Body of pancreas (tissue), 4 donors: ENCODE measurements at regions not wholly inside any gene's neighbourhood (a gene's known extent, or its start where the extent isn't known, plus 50 kb on each side); places are given as distances from the start of the nearest gene placed in this dataset.
A peak's percentile ranks its signal among the peaks of the same experiment; 100 is the strongest.

Source experiments
- ATAC-seq: fragments of 150-250 bp; one replicate; pipeline ENCODE4 v1.9.1; 2016
- DNase-seq, 4 donors: peaks; one replicate each; pipeline ENCODE4 v3.0.0-alpha.2; 2019
- H3K27ac ChIP-seq, 4 donors: fragments of 200-600 bp; sonication (generic); 1 replicate in 3 of 4; 2 replicates in 1 of 4; pipeline versions ENCODE4 v1.5.1 to v1.6.1; 2016 to 2019; ENCODE audit warnings: mild to moderate bottlenecking in 1 of 4, mixed read lengths in 1 of 4, moderate library complexity in 1 of 4
- H3K27me3 ChIP-seq, 2 donors: fragments of 200-600 bp; sonication (generic); one replicate each; pipeline ENCODE4 v1.6.0; 2016; ENCODE audit warnings: mild to moderate bottlenecking in 1 of 2
- H3K36me3 ChIP-seq, 2 donors: fragments of 200-600 bp; sonication (generic); replicated peaks in 1 of 2; 2 replicates each; pipeline ENCODE4 v1.5.1; 2016; ENCODE audit warnings: low read depth in 2 of 2; ENCODE audit not compliant: insufficient read depth in 1 of 2
- H3K4me1 ChIP-seq: fragments of 200-600 bp; sonication (generic); one replicate; pipeline ENCODE4 v1.6.0; 2016
- H3K4me3 ChIP-seq, 2 donors: fragments of 200-600 bp; sonication (generic); 1 replicate in 1 of 2; 2 replicates in 1 of 2; pipeline ENCODE4 v1.5.1; 2016 to 2019
- H3K9me3 ChIP-seq, 3 donors: fragments of 200-600 bp; sonication (generic); 1 replicate in 2 of 3; 2 replicates in 1 of 3; pipeline ENCODE4 v1.5.1; 2016
- CTCF ChIP-seq, 7 experiments: fragments of 450-650 bp in 4 of 7; fragments of 200-600 bp in 3 of 7; sonication (generic) in 3 of 7; IDR thresholded peaks; one replicate each; pipeline ENCODE4 v1.5.1; 2016 to 2019; ENCODE audit warnings: antibody characterized with exemption in 7 of 7
- POLR2A ChIP-seq, 3 donors: fragments of 450-650 bp; IDR thresholded peaks; one replicate each; pipeline ENCODE4 v1.6.1; 2016; ENCODE audit warnings: antibody characterized with exemption in 3 of 3, mild to moderate bottlenecking in 2 of 3
- WGBS, 2 donors: methylation state at CpG; one replicate each; pipeline ENCODE4 v1.1.5; 2017; 5-methylcytosine and 5-hydroxymethylcytosine counted together
- intact Hi-C: fragments of 100-400 bp; cut with DNase I; formaldehyde crosslinking; loops from one replicate; pipeline ENCODE4 v1.15.1; 2023

GRCh38 chr7:119197877-119198527, 973.5 kb downstream of the ANKRD7 start:
- no peaks in the 10 kb centered on the region for H3K36me3 ChIP-seq
- H3K4me3 ChIP-seq, result no peak overlapping the region
- peak; percentile 74 for ATAC-seq
- DNase-seq, result peak; percentile 42 to 68 (median 63)
- intact Hi-C loops, result no loop called here
- TF ChIP-seq POLR2A (IDR thresholded peaks at IDR 0.05) (no peak), CTCF (IDR thresholded peaks at IDR 0.05) (peak; percentile 25 to 66 (median 58))
- no peaks in the 10 kb centered on the region for H3K27me3 ChIP-seq
- H3K9me3 ChIP-seq, result no peaks in the 10 kb centered on the region
- no peak overlapping the region for H3K27ac ChIP-seq
- 11 to 14% methylated on average over 8 of the region's 8 CpGs for WGBS, 2 donors
- no peaks in the 10 kb centered on the region for H3K4me1 ChIP-seq

GRCh38 chr7:119219663-119220062, 995.2 kb downstream of the ANKRD7 start:
- Histone ChIP-seq H3K27ac (no peak overlapping the region), H3K27me3 (no peaks in the 10 kb centered on the region), H3K4me3 (no peak overlapping the region), H3K36me3 (no peaks in the 10 kb centered on the region), H3K9me3 (peaks cover 0 to 10% (median 0%) of the 10 kb centered on the region in 3 donors), H3K4me1 (no peaks in the 10 kb centered on the region)
- TF ChIP-seq CTCF (IDR thresholded peaks at IDR 0.05), result no peak
- no peak for TF ChIP-seq POLR2A (IDR thresholded peaks at IDR 0.05)
- 60 to 79% methylated on average over 1 to 3 of the region's 3 CpGs for WGBS, 2 donors
- no peak for ATAC-seq
- intact Hi-C loops, result no loop called here
- no peak for DNase-seq

GRCh38 chr7:119223930-119224329, 999.4 kb downstream of the ANKRD7 start:
- TF ChIP-seq CTCF (IDR thresholded peaks at IDR 0.05) (no peak), POLR2A (IDR thresholded peaks at IDR 0.05) (no peak)

GRCh38 chr7:119228482-119228881, 1004.0 kb downstream of the ANKRD7 start:
- H3K27me3 ChIP-seq, result no peaks in the 10 kb centered on the region
- no peak overlapping the region for H3K4me3 ChIP-seq
- ATAC-seq, result no peak
- intact Hi-C loops, result no loop called here
- H3K27ac ChIP-seq, result no peak overlapping the region
- H3K9me3 ChIP-seq, result no peaks in the 10 kb centered on the region
- TF ChIP-seq CTCF (IDR thresholded peaks at IDR 0.05) (no peak), POLR2A (IDR thresholded peaks at IDR 0.05) (no peak)
- H3K4me1 ChIP-seq, result no peaks in the 10 kb centered on the region
- no peaks in the 10 kb centered on the region for H3K36me3 ChIP-seq
- WGBS, 2 donors, result 59 to 73% methylated on average over 1 of the region's 1 CpG
- DNase-seq, result no peak

More at GRCh38 chr7:119223930-119224329, 999.4 kb downstream of the ANKRD7 start:
- no peak for DNase-seq
- 52 to 54% methylated on average over 2 of the region's 2 CpGs for WGBS, 2 donors
- no peaks in the 10 kb centered on the region for H3K36me3 ChIP-seq
- H3K27ac ChIP-seq, result no peak overlapping the region
- H3K4me3 ChIP-seq, result no peak overlapping the region
- no peaks in the 10 kb centered on the region for H3K4me1 ChIP-seq
- ATAC-seq, result no peak
- intact Hi-C loops, result no loop called here
- H3K27me3 ChIP-seq, result no peaks in the 10 kb centered on the region
- peaks cover 0 to 6% (median 0%) of the 10 kb centered on the region in 3 donors for H3K9me3 ChIP-seq

- no peak for TF ChIP-seq CTCF (IDR thresholded peaks at IDR 0.05)
- TF ChIP-seq POLR2A (IDR thresholded peaks at IDR 0.05), result no peak
- Histone ChIP-seq H3K27me3 (no peaks in the 10 kb centered on the region), H3K36me3 (no peaks in the 10 kb centered on the region), H3K4me1 (no peaks in the 10 kb centered on the region), H3K27ac (no peak overlapping the region), H3K9me3 (no peaks in the 10 kb centered on the region), H3K4me3 (no peak overlapping the region)
- no peak for ATAC-seq
- WGBS, 2 donors, result 46 to 48% methylated on average over 2 of the region's 2 CpGs
- DNase-seq, result no peak
- intact Hi-C loops, result no loop called here
Observed at GRCh38 chr7:119232091-119232490, 1007.6 kb downstream of the ANKRD7 start.
